HL-60 (cell line): ENCODE measurements at regions not wholly inside any gene's neighbourhood (a gene's known extent, or its start where the extent isn't known, plus 50 kb on each side); places are given as distances from the start of the nearest gene placed in this dataset.

Experiments used
- DNase-seq, 2 experiments: peaks; one replicate each; pipeline ENCODE4 v3.0.0-alpha.2; 2010 to 2020; ENCODE audit warnings: low read depth in 1 of 2, low spot score in 1 of 2
- H3K27ac ChIP-seq: fragments of 250-450 bp; sonication (Bioruptor Pico); replicated peaks from 2 replicates; pipeline ENCODE4 v1.5.1; 2020; ENCODE audit warnings: mild to moderate bottlenecking, moderate library complexity
- H3K27me3 ChIP-seq: fragments of 250-450 bp; sonication (Bioruptor Pico); 2 replicates; pipeline ENCODE4 v1.5.1; 2021; ENCODE audit warnings: mild to moderate bottlenecking, moderate library complexity; ENCODE audit not compliant: insufficient read depth, poor library complexity, severe bottlenecking
- H3K4me3 ChIP-seq: replicated peaks from 2 replicates; pipeline ENCODE4 v1.5.1; 2011; ENCODE audit warnings: mild to moderate bottlenecking, control low read depth, low read length; ENCODE audit not compliant: insufficient read depth
- CTCF ChIP-seq: IDR thresholded peaks from one replicate; pipeline ENCODE4 v1.5.1; 2011; ENCODE audit warnings: low read length, control low read depth, inconsistent platforms; ENCODE audit not compliant: insufficient read depth
- GABPA ChIP-seq: IDR thresholded peaks from 2 replicates; pipeline ENCODE4 v1.6.1; 2012; ENCODE audit warnings: low read depth
- POLR2AphosphoS5 ChIP-seq: IDR thresholded peaks from 2 replicates; pipeline ENCODE4 v1.6.1; 2012; ENCODE audit warnings: low read depth
- REST ChIP-seq: IDR thresholded peaks from 2 replicates; pipeline ENCODE4 v1.6.1; 2012; ENCODE audit warnings: low read depth; ENCODE audit not compliant: insufficient replicate concordance
- SPI1 ChIP-seq: IDR thresholded peaks from 2 replicates; pipeline ENCODE4 v1.6.1; 2012; ENCODE audit warnings: low read depth, mild to moderate bottlenecking, borderline replicate concordance

GRCh38 chr6:26162399-26162798 lies 75.2 kb downstream of the HFE start:
- TF ChIP-seq REST (no peak), POLR2AphosphoS5 (no peak), CTCF (no peak), SPI1 (no peak), GABPA (no peak)
- no peak overlapping the region for H3K27ac ChIP-seq
- DNase-seq: no peak
- no peaks in the 10 kb centered on the region for H3K27me3 ChIP-seq
- H3K4me3 ChIP-seq: no peak overlapping the region

- Histone ChIP-seq H3K27ac (no peak overlapping the region), H3K27me3 (no peaks in the 10 kb centered on the region), H3K4me3 (no peak overlapping the region)
- TF ChIP-seq GABPA: no peak
- no peak for TF ChIP-seq REST
- no peak for TF ChIP-seq SPI1
- no peak for TF ChIP-seq POLR2AphosphoS5
- TF ChIP-seq CTCF: no peak
- no peak for DNase-seq
Observed at GRCh38 chr6:26163427-26164119, 76.3 kb downstream of the HFE start.

- Histone ChIP-seq H3K27ac (no peak overlapping the region), H3K27me3 (no peaks in the 10 kb centered on the region), H3K4me3 (no peak overlapping the region)
- no peak for DNase-seq
- TF ChIP-seq POLR2AphosphoS5: no peak
- TF ChIP-seq CTCF: no peak
- TF ChIP-seq GABPA: no peak
- TF ChIP-seq REST: no peak
- no peak for TF ChIP-seq SPI1
Observed at GRCh38 chr6:26164120-26164505, 76.9 kb downstream of the HFE start.
